HCT116 (cell line): ENCODE measurements at regions not wholly inside any gene's neighbourhood (a gene's known extent, or its start where the extent isn't known, plus 50 kb on each side); places are given as distances from the start of the nearest gene placed in this dataset.

Source experiments
- POLR2AphosphoS5 ChIP-seq: IDR thresholded peaks from 2 replicates; pipeline ENCODE4 v1.6.1; 2011; ENCODE audit warnings: mild to moderate bottlenecking, low read depth, low read length, moderate library complexity
- TF ChIP-seq, protein P1 (sequence below), 3 experiments: fragments of 200-600 bp in 1 of 3; sonication (generic) in 1 of 3; IDR thresholded peaks in 2 of 3; conservative IDR thresholded peaks in 1 of 3; 2 replicates each; pipeline ENCODE4 v1.5.1; 2012 to 2017; ENCODE audit warnings: low read depth in 2 of 3, low read length in 2 of 3, antibody characterized with exemption in 1 of 3, borderline replicate concordance in 1 of 3, control low read depth in 1 of 3, mild to moderate bottlenecking in 1 of 3, mixed read lengths in 1 of 3, mixed run types in 1 of 3, moderate library complexity in 1 of 3; ENCODE audit not compliant: insufficient read depth in 1 of 3

DNA sequence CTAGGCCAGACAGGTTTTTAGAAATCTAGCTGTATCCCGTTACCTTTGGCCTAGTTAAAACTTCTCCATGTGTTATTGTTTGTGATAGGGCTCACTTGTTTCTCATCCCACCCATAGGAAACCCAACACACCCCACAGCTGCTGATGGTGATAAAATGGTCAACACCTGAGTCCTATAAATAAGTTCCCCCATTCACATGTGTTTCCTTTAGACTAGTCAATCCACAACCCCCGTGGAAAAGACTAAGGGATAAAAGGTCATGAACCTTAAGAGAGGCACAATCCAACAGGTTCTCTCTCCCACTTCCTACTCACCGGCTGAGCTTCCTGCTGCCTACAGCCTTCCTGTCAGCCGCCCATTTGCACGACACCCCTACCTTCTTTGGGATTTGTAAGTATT lies 768.4 kb downstream of the JRKL start:
- TF ChIP-seq, protein P1, sequence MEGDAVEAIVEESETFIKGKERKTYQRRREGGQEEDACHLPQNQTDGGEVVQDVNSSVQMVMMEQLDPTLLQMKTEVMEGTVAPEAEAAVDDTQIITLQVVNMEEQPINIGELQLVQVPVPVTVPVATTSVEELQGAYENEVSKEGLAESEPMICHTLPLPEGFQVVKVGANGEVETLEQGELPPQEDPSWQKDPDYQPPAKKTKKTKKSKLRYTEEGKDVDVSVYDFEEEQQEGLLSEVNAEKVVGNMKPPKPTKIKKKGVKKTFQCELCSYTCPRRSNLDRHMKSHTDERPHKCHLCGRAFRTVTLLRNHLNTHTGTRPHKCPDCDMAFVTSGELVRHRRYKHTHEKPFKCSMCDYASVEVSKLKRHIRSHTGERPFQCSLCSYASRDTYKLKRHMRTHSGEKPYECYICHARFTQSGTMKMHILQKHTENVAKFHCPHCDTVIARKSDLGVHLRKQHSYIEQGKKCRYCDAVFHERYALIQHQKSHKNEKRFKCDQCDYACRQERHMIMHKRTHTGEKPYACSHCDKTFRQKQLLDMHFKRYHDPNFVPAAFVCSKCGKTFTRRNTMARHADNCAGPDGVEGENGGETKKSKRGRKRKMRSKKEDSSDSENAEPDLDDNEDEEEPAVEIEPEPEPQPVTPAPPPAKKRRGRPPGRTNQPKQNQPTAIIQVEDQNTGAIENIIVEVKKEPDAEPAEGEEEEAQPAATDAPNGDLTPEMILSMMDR (IDR thresholded peaks at IDR 0.05 in 2 of 3, conservative IDR thresholded peaks at IDR 0.05 in 1 of 3; ENCODE audit: borderline replicate concordance in 1 of 3, insufficient read depth in 1 of 3, low read depth in 2 of 3, low read length in 2 of 3), result no peak
- TF ChIP-seq POLR2AphosphoS5, result no peak
